PC-9 (cell line): ENCODE measurements at regions not wholly inside any gene's neighbourhood (a gene's known extent, or its start where the extent isn't known, plus 50 kb on each side); places are given as distances from the start of the nearest gene placed in this dataset.

ENCODE experiments used
- EZH2 ChIP-seq: fragments of 200-600 bp; sonication (generic); IDR thresholded peaks from 2 replicates; pipeline ENCODE4 v1.8.0; 2017; ENCODE audit warnings: antibody characterized with exemption, low read depth
- TF ChIP-seq, protein P1 (sequence below): fragments of 200-600 bp; sonication (generic); conservative IDR thresholded peaks from 2 replicates; pipeline ENCODE4 v1.6.1; 2017; ENCODE audit warnings: mixed run types, antibody characterized with exemption, mild to moderate bottlenecking, moderate library complexity

DNA sequence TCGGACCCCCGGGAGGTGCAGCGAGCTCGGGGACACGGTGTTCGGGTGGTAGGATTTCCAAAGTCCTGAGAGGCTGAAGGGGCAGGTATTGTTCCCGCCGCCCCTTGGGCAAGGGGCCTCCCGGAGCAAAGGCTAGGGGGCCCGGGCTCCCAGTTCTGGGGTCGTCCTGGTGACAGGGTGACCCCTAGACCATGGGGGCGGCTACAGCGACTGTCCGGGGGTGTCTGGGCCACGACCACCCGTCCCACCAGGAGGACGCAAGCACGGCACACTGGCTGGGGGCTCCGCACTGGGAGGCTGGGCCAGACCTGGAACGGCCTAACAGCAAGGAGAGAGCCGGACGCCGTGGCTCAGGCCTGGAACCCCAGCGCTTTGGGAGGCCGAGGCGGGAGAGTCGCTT is 55.6 kb downstream of the PRR18 start:
- TF ChIP-seq, protein P1, sequence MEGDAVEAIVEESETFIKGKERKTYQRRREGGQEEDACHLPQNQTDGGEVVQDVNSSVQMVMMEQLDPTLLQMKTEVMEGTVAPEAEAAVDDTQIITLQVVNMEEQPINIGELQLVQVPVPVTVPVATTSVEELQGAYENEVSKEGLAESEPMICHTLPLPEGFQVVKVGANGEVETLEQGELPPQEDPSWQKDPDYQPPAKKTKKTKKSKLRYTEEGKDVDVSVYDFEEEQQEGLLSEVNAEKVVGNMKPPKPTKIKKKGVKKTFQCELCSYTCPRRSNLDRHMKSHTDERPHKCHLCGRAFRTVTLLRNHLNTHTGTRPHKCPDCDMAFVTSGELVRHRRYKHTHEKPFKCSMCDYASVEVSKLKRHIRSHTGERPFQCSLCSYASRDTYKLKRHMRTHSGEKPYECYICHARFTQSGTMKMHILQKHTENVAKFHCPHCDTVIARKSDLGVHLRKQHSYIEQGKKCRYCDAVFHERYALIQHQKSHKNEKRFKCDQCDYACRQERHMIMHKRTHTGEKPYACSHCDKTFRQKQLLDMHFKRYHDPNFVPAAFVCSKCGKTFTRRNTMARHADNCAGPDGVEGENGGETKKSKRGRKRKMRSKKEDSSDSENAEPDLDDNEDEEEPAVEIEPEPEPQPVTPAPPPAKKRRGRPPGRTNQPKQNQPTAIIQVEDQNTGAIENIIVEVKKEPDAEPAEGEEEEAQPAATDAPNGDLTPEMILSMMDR, result no peak
- no peak for TF ChIP-seq EZH2
